SW 1271 (cell line): ENCODE measurements at regions not wholly inside any gene's neighbourhood (a gene's known extent, or its start where the extent isn't known, plus 50 kb on each side); places are given as distances from the start of the nearest gene placed in this dataset.
A peak's percentile ranks its signal among the peaks of the same experiment; 100 is the strongest.
"Not testable (repeated sequence)": the region's sequence is repeated elsewhere in the genome, so short reads cannot be mapped to it uniquely, and the experiment has no call there.

Experiments used
- DNase-seq, 2 experiments: peaks; one replicate each; lab custom pipeline; 2025; lab: John Stamatoyannopoulos, UW

GRCh38 chr3:180420016-180420415 lies 181.9 kb upstream of the TTC14 start:
- DNase-seq, result no peak

GRCh38 chr3:180420804-180421203 lies 181.2 kb upstream of the TTC14 start:
- DNase-seq, result no peak

- DNase-seq, result peak in 1 of 2 experiments; percentile 16
These were observed 180.7 kb upstream of the TTC14 start for GRCh38 chr3:180421221-180421620.

GRCh38 chr3:180421721-180422120 lies 180.2 kb upstream of the TTC14 start:
- no peak for DNase-seq

- not testable (repeated sequence) for DNase-seq
These were observed 177.7 kb upstream of the TTC14 start for GRCh38 chr3:180424305-180424704.

GRCh38 chr3:180430896-180431295 lies 171.1 kb upstream of the TTC14 start:
- DNase-seq, result no peak

GRCh38 chr3:180433152-180433551 lies 168.8 kb upstream of the TTC14 start:
- peak; percentile 66 to 68 for DNase-seq

GRCh38 chr3:180447136-180447535 lies 154.8 kb upstream of the TTC14 start:
- no peak for DNase-seq

GRCh38 chr3:180448407-180448806 lies 153.6 kb upstream of the TTC14 start:
- DNase-seq, result not testable (repeated sequence)

- DNase-seq, result no peak
These were observed 144.7 kb upstream of the TTC14 start for GRCh38 chr3:180457225-180457624.

GRCh38 chr3:180466401-180467011 lies 135.5 kb upstream of the TTC14 start:
- DNase-seq, result no peak

GRCh38 chr3:180467177-180467576 lies 134.8 kb upstream of the TTC14 start:
- no peak for DNase-seq

- DNase-seq, result no peak
These were observed 132.8 kb upstream of the TTC14 start for GRCh38 chr3:180469149-180469548.

- no peak for DNase-seq
These were observed 123.3 kb upstream of the TTC14 start for GRCh38 chr3:180478695-180479094.

- DNase-seq, result no peak
These were observed 109.9 kb upstream of the TTC14 start for GRCh38 chr3:180492047-180492446.

GRCh38 chr3:180496995-180497394 lies 105.0 kb upstream of the TTC14 start:
- DNase-seq, result no peak

- no peak for DNase-seq
These were observed 85.6 kb upstream of the TTC14 start for GRCh38 chr3:180516368-180516767.

- DNase-seq, result no peak
These were observed 78.9 kb upstream of the TTC14 start for GRCh38 chr3:180523040-180523439.

- DNase-seq, result no peak
These were observed 73.1 kb upstream of the TTC14 start for GRCh38 chr3:180528843-180529242.

- DNase-seq, result no peak
These were observed 72.2 kb upstream of the TTC14 start for GRCh38 chr3:180529778-180530177.

- no peak for DNase-seq
These were observed 71.7 kb upstream of the TTC14 start for GRCh38 chr3:180530276-180530675.

GRCh38 chr3:180531303-180532278 lies 70.4 kb upstream of the TTC14 start:
- DNase-seq, result no peak

GRCh38 chr3:180534828-180535227 lies 67.1 kb upstream of the TTC14 start:
- no peak for DNase-seq
